ENCODE measurements at regions not wholly inside any gene's neighbourhood (a gene's known extent, or its start where the extent isn't known, plus 50 kb on each side); places are given as distances from the start of the nearest gene placed in this dataset.
A peak's percentile ranks its signal among the peaks of the same experiment; 100 is the strongest.

- no peak for DNase-seq (ENCODE audit: low read depth in 2 of 3, low spot score in 2 of 3)
Observed at GRCh38 chr13:105184201-105184600, 1351.3 kb downstream of the EFNB2 start.

- no peak for DNase-seq (ENCODE audit: low read depth in 2 of 3, low spot score in 2 of 3)
Observed at GRCh38 chr13:105177265-105177900, 1358.1 kb downstream of the EFNB2 start.

GRCh38 chr13:105170438-105170837 lies 1365.0 kb downstream of the EFNB2 start:
- DNase-seq (ENCODE audit: low read depth in 2 of 3, low spot score in 2 of 3) = no peak

GRCh38 chr13:105168295-105168694 lies 1367.2 kb downstream of the EFNB2 start:
- DNase-seq (ENCODE audit: low read depth in 2 of 3, low spot score in 2 of 3) = no peak

- DNase-seq (ENCODE audit: low read depth in 2 of 3, low spot score in 2 of 3) = no peak
Observed at GRCh38 chr13:105167385-105167784, 1368.1 kb downstream of the EFNB2 start.

GRCh38 chr13:105165449-105166125 lies 1369.9 kb downstream of the EFNB2 start:
- no peak for DNase-seq (ENCODE audit: low read depth in 2 of 3, low spot score in 2 of 3)

- no peak for DNase-seq (ENCODE audit: low read depth in 2 of 3, low spot score in 2 of 3)
Observed at GRCh38 chr13:105159841-105160240, 1375.6 kb downstream of the EFNB2 start.

GRCh38 chr13:105153611-105154010 lies 1381.9 kb downstream of the EFNB2 start:
- DNase-seq (ENCODE audit: low read depth in 2 of 3, low spot score in 2 of 3) = no peak

GRCh38 chr13:105151639-105152038 lies 1383.8 kb downstream of the EFNB2 start:
- no peak for DNase-seq (ENCODE audit: low read depth in 2 of 3, low spot score in 2 of 3)

- DNase-seq (ENCODE audit: low read depth in 2 of 3, low spot score in 2 of 3) = no peak
Observed at GRCh38 chr13:105147461-105147860, 1388.0 kb downstream of the EFNB2 start.

- no peak for DNase-seq (ENCODE audit: low read depth in 2 of 3, low spot score in 2 of 3)
Observed at GRCh38 chr13:105144936-105145335, 1390.5 kb downstream of the EFNB2 start.

GRCh38 chr13:105144020-105144419 lies 1391.4 kb downstream of the EFNB2 start:
- DNase-seq (ENCODE audit: low read depth in 2 of 3, low spot score in 2 of 3) = no peak

GRCh38 chr13:105142556-105142955 lies 1392.9 kb downstream of the EFNB2 start:
- DNase-seq (ENCODE audit: low read depth in 2 of 3, low spot score in 2 of 3) = no peak

GRCh38 chr13:105139380-105140285 lies 1395.8 kb downstream of the EFNB2 start:
- DNase-seq (ENCODE audit: low read depth in 2 of 3, low spot score in 2 of 3) = peak; percentile 23 to 40 (median 29)

GRCh38 chr13:105139048-105139379 lies 1396.4 kb downstream of the EFNB2 start:
- no peak for DNase-seq (ENCODE audit: low read depth in 2 of 3, low spot score in 2 of 3)

- DNase-seq (ENCODE audit: low read depth in 2 of 3, low spot score in 2 of 3) = no peak
Observed at GRCh38 chr13:105135852-105136615, 1399.4 kb downstream of the EFNB2 start.

- no peak for DNase-seq (ENCODE audit: low read depth in 2 of 3, low spot score in 2 of 3)
Observed at GRCh38 chr13:105127732-105128131, 1407.7 kb downstream of the EFNB2 start.

GRCh38 chr13:105121221-105121620 lies 1414.2 kb downstream of the EFNB2 start:
- DNase-seq (ENCODE audit: low read depth in 2 of 3, low spot score in 2 of 3) = no peak

GRCh38 chr13:105118426-105118985 lies 1417.0 kb downstream of the EFNB2 start:
- DNase-seq (ENCODE audit: low read depth in 2 of 3, low spot score in 2 of 3) = no peak

- DNase-seq (ENCODE audit: low read depth in 2 of 3, low spot score in 2 of 3) = no peak
Observed at GRCh38 chr13:105116966-105117365, 1418.5 kb downstream of the EFNB2 start.

- DNase-seq (ENCODE audit: low read depth in 2 of 3, low spot score in 2 of 3) = no peak
Observed at GRCh38 chr13:105112561-105112960, 1422.9 kb downstream of the EFNB2 start.
